RCC 7860 (cell line): ENCODE measurements at regions not wholly inside any gene's neighbourhood (a gene's known extent, or its start where the extent isn't known, plus 50 kb on each side); places are given as distances from the start of the nearest gene placed in this dataset.

Experiments used
- DNase-seq: peaks from one replicate; pipeline ENCODE4 v3.0.0-alpha.2; 2015; ENCODE audit warnings: low spot score
- FAIRE-seq: peaks from 2 replicates; lab custom pipeline; 2012; peaks lifted over from hg19 to GRCh38; lab: Jason Lieb, UNC

GRCh38 chr11:69392104-69392653 is 89.3 kb upstream of the LINC01488 start:
- no peak for FAIRE-seq
- DNase-seq, result no peak

DNA sequence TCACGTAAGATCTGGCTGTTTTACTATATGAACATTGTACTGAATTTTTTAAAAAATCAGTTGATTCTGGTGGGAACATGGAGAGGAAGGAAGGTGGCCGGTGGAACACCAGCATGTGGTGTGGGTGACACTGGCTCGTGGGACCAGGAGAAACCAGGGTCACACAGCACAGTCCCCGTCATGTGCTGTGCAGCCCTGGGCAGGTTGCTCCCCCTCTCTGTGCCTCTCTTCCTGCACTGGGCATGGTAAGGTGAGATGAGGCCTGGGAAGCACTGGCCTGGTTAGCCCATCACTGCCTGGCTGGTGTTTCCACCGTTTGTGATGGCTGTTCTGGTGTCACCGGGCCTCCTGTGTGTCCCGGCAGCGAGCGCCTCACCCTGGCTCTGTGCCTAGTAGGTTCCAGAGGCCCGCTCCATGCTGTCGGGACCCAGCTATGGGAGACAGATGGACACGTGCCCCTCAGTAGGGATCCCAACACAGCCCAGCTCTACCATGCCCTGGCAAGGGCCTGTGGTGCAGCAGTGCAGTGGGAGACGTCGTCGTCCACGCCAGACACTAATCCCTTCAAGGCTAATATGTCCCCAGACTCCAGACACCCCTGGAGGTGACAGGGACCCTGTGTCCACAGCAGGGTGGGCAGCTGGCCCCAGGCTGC is 88.2 kb upstream of the LINC01488 start:
- DNase-seq (no peak), FAIRE-seq (no peak)

- DNase-seq (no peak), FAIRE-seq (no peak)
These were observed 87.6 kb upstream of the LINC01488 start for GRCh38 chr11:69393865-69394233.

- no peak for DNase-seq
- FAIRE-seq, result no peak
These were observed 87.1 kb upstream of the LINC01488 start for GRCh38 chr11:69394234-69394868.

DNA sequence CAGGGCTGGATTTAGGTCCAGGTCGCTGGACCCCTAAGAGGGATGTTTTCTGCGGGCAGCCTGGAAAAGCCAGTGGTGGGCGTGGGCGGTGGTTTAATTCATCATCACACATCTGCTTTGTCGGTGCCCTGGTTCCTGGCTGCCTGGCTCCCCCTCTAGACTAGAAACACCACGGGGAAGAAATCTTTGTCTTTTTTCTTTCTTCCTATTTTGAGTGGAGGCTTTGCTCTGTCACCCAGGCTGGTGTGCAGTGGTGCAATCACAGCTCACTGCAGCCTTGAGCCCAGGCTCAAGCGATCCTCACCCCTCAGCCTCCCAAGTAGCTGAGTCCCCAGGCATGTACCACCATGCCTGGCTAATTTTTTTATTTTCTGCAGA is 86.6 kb upstream of the LINC01488 start:
- FAIRE-seq, result no peak
- DNase-seq, result no peak

GRCh38 chr11:69395287-69395686 is 86.2 kb upstream of the LINC01488 start:
- FAIRE-seq, result no peak
- no peak for DNase-seq

GRCh38 chr11:69396051-69396947 is 85.2 kb upstream of the LINC01488 start:
- DNase-seq (no peak), FAIRE-seq (no peak)

DNA sequence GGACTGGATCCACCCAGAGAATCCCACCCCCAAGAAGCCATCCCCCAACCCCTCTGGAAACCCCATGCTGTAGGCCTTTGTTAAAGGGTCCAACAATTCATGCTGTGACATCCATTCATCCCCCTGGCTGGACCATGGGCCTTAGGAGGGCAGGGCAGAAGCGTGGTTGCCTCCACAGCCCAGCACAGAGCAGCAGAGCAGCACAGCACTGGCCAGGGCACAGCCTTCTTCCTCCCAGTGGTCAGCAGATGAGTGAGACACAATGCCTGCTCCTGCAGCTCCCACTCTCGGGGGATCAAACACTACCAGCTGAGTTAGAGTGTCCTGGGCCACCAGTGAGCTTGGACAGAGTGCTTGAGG is 84.5 kb upstream of the LINC01488 start:
- FAIRE-seq, result no peak
- no peak for DNase-seq

GRCh38 chr11:69397732-69398131 is 83.7 kb upstream of the LINC01488 start:
- FAIRE-seq (no peak), DNase-seq (peak; percentile 51)

DNA sequence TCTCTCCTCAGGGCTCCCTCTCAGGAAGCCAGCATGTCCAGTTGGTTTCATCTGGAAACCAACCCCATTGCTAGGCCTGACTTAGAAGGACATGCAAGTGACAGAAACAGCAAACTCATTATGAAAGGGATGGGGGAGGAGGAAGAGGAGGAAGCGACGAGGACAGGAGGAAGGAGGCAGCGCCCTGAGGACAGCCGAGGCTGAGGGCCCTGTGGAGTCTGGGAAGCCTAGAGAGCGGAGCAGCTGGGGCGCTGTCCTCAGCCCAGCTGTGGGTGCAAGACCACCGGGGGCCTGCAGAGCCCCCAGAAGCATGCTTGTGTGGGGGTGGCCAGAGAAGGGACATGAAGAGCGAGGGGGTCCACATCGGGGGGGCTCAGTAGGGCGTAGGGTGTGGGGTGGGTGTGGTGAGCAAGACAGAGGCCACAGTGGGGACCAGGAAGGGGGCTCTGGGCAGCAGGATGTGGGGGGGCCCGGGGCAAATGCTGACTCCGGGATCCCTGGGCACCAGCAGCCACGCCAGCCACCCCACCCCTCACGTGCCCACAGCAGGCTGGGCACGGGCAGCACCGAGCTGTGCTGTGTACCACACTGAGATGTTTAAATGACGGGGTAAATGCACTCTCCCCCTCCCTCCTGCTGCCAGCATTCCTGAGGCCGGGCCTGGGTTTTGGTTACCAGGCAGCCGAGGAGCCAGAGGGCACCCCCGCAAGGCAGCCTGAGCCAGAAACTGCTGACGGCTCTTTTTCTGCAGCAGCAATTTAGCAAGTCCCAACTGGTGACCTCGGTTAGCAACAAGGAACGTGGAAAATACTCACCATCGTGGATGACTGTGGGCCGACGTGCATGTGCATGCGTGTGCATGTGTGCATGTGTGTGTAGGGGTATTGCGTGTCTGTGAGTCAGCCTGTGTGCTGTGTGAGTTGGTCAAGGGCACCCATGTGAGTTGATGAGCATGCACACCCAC is 82.7 kb upstream of the LINC01488 start:
- DNase-seq (no peak), FAIRE-seq (no peak)

- FAIRE-seq, result no peak
- no peak for DNase-seq
These were observed 81.3 kb upstream of the LINC01488 start for GRCh38 chr11:69400140-69400539.

DNA sequence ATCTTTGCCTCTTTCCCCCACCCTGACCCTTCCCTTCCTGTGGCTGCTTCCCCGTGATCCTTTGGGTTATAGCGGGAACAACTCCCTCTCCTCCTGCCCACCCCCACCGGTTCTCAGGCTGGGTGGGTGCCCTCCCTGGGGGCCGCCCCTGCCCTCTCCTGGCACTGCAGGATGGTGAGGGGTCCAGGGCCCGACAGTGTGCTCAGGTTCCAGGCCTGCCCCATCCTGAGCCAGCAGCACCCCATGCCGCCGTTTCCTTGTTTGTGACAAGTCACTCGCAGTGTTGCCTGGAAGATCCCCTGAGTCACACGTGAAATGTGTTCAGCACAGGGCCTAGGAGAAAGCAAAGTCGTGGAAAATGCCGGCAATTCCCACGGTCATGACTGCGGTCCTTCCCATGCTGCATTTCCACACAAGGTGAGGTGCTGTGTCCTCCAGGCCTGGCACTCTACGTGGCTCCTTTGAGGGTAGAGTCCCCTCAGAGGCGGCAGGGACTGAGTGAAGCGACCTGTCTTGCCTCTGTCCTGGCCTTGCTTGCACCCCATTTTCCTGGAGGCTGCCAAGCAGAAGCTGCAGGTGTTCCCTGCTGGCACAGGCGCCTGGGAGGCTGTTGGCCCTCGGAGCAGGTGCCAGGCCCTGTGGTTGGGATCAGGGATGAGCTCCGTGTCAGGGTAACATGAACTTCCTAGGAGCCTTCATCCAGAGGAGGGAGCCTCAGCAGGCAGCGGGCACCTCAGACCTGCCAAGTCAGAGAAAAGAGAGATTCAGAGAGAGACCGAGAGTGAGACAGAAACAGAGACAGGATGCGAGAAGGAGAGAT is 80.5 kb upstream of the LINC01488 start:
- no peak for FAIRE-seq
- no peak for DNase-seq

GRCh38 chr11:69401715-69402114 is 79.7 kb upstream of the LINC01488 start:
- DNase-seq, result no peak
- FAIRE-seq, result no peak

GRCh38 chr11:69402251-69402887 is 79.1 kb upstream of the LINC01488 start:
- DNase-seq, result no peak
- no peak for FAIRE-seq

- DNase-seq (no peak), FAIRE-seq (no peak)
These were observed 77.8 kb upstream of the LINC01488 start for GRCh38 chr11:69403556-69404215.

DNA sequence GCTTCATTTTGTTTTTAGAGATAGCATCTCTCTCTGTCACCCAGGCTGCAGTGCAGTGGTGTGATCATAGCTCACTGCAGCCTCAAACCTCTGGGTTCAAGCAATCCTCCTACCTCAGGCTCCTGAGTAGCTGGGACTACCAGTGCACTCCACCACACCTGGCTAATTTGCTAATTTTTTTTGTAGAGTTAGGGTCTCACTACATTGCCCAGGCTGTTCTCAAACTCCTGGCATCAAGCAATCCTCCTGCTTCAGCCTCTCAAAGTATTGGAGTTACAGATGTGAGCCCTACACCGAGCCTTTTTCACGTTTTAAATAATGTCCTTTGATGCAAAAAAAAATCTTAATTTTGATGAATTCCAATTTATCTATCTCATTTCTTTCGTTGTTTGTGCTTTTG is 75.4 kb upstream of the LINC01488 start:
- DNase-seq (no peak), FAIRE-seq (no peak)

DNA sequence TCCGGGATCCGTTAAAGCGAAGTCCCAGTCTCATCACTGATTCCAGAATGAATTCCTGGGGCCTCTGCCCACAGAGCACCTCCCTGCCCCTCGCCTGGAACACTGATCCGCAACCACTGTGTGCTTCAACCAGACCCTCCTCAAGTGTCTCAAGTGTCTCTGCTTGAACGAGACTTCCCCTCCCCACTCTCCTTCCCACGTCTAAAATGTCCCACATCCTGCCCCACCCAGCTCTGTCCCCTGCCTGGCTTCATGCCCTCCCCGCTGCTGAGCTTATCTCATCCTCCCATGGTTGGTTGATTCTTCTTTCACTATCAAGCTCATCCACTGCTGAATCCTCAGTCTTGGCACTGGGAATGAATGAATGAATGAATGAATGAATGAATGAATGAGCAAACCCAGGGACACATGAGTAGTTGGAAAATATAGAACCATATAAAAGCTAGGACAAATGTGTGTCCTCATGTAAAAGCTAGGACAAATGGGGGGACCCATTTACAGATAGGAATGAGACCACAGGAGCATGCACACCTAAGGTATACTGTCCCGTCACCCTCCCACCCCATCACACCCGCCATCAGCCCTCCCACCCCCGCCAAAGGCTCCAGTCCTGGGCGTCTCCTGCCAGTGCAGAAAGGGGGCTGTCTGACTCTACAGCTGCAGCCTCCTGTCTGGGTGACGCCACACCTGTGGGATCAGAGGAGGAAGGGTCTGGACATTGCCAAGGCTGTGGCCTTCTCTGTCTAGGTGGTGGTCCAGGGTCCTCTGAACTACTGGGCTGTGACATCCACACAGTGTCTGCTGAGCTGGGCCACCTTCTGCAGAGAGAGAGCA is 71.4 kb upstream of the LINC01488 start:
- DNase-seq (peak; percentile 44), FAIRE-seq (peak; percentile 58)
